ENCODE measurements at regions not wholly inside any gene's neighbourhood (a gene's known extent, or its start where the extent isn't known, plus 50 kb on each side); places are given as distances from the start of the nearest gene placed in this dataset.
A peak's percentile ranks its signal among the peaks of the same experiment; 100 is the strongest.

DNA sequence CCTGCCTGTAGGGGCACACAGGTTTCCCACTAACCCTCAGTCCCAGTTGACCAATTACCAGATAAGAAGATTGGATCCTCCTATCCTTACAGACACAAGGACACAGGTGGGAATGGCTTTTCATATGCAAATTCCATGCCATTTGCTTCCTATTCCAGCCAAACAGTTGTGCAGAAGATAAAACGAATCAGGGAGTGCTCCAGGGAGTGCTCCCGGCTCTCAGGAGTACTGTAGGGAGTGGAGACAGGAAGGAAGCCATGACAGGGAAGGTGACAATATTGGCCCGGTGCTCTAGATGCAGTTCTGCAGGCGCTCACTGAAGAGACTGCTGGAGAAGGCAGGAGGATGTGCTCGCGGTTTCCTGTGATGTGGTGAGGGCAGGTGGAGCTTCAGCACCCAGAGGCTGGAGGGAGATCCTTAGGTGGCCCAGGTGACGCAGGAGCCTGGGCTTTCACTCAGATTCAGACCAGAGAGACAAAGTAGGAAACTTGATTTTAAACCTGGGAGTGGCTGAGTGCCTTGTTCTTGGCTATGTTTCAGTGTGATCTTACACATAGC lies 260.0 kb downstream of the AUH start:
- FAIRE-seq (no peak), DNase-seq (ENCODE audit: low read depth) (no peak)
- TF ChIP-seq, protein P1, sequence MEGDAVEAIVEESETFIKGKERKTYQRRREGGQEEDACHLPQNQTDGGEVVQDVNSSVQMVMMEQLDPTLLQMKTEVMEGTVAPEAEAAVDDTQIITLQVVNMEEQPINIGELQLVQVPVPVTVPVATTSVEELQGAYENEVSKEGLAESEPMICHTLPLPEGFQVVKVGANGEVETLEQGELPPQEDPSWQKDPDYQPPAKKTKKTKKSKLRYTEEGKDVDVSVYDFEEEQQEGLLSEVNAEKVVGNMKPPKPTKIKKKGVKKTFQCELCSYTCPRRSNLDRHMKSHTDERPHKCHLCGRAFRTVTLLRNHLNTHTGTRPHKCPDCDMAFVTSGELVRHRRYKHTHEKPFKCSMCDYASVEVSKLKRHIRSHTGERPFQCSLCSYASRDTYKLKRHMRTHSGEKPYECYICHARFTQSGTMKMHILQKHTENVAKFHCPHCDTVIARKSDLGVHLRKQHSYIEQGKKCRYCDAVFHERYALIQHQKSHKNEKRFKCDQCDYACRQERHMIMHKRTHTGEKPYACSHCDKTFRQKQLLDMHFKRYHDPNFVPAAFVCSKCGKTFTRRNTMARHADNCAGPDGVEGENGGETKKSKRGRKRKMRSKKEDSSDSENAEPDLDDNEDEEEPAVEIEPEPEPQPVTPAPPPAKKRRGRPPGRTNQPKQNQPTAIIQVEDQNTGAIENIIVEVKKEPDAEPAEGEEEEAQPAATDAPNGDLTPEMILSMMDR (IDR thresholded peaks at IDR 0.05; ENCODE audit: insufficient read depth, low read length, severe bottlenecking) = no peak
- no peaks in the 10 kb centered on the region for H3K36me3 ChIP-seq (ENCODE audit: control insufficient read depth, insufficient read depth, low read length)
- peaks cover 1% of the 10 kb centered on the region for H3K27me3 ChIP-seq (ENCODE audit: control insufficient read depth, insufficient read depth, low read length)
- no peak overlapping the region for H3K4me3 ChIP-seq (ENCODE audit: low read depth, low read length)

DNA sequence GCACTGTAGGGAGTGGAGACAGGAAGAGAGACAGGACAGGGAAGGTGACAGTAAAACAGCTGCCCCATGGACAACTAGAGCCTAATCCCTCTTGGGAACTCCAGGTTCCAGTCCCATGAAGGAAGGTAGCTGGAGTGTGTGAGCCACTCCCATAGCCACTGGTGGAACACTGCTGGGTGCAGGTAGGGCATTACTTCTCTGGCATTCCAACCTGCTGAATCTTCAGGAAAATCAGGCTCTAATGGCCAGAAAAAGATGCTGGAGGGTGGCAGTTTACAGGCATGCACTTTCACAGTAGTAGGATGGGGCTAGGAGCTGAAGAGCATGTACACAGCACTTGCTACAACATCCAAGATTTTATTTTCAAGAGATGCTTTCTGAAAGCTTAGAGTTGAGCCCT lies 259.4 kb downstream of the AUH start:
- Histone ChIP-seq H3K4me3 (ENCODE audit: low read depth, low read length) (no peak overlapping the region), H3K27me3 (ENCODE audit: control insufficient read depth, insufficient read depth, low read length) (peaks cover 1% of the 10 kb centered on the region), H3K36me3 (ENCODE audit: control insufficient read depth, insufficient read depth, low read length) (no peaks in the 10 kb centered on the region)
- TF ChIP-seq, protein P1 (IDR thresholded peaks at IDR 0.05; ENCODE audit: insufficient read depth, low read length, severe bottlenecking) = no peak
- FAIRE-seq (no peak), DNase-seq (ENCODE audit: low read depth) (peak; percentile 16)

DNA sequence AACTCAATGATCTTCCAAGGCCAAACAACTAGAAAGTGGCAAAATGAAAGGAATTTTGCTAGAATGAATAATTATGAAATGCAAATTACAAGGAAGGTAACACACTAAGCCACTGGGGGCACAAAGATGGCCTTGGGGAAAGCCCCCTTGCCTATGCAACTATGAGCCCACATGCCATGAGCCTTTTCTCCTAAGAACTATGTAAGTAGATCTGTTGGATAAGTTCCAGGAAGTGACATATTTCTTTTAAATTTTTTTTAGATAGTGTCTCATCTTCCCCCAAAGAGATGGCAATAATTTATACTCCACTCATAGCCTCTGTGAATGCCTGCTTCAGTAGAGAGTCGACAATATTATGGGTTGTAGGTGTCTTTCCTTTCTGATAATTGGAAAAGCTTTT lies 257.8 kb downstream of the AUH start:
- FAIRE-seq = no peak
- peaks cover 1% of the 10 kb centered on the region for H3K27me3 ChIP-seq (ENCODE audit: control insufficient read depth, insufficient read depth, low read length)
- DNase-seq (ENCODE audit: low read depth) = no peak
- H3K36me3 ChIP-seq (ENCODE audit: control insufficient read depth, insufficient read depth, low read length) = no peaks in the 10 kb centered on the region
- no peak overlapping the region for H3K4me3 ChIP-seq (ENCODE audit: low read depth, low read length)
- TF ChIP-seq, protein P1 (IDR thresholded peaks at IDR 0.05; ENCODE audit: insufficient read depth, low read length, severe bottlenecking) = no peak

DNA sequence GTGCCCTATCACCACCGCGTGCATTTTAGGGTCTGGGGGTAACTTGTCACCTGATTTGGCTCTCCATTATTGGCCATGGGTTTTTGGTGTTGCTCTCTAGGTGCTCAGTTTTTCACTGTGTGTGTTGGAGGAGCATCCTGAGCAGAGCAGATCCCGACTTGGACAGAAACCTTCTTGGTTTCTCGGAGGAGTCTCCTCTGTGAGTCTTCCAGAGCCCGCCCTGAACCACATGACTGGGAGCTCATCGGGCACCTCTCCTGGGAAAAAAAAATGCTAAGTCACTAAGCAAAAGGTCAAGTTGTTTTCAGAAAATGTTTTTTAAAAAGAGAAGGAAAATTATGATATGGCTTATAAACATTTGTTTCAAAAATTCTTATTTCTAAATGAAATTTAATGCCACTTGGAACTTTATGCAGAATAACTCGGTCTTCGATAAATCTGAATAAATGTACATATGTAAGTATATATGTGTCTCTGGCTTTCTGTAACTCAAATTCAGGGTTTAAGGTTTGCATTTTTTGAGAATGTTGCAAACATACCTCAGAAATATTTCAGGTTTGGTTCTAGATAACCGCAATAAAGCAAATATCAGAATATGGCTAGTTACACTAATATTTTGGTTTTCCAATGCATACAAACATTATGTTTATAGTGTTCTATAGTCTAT lies 255.2 kb downstream of the AUH start:
- DNase-seq (ENCODE audit: low read depth) (no peak), FAIRE-seq (no peak)
- TF ChIP-seq, protein P1 (IDR thresholded peaks at IDR 0.05; ENCODE audit: insufficient read depth, low read length, severe bottlenecking) = no peak
- H3K36me3 ChIP-seq (ENCODE audit: control insufficient read depth, insufficient read depth, low read length) = no peaks in the 10 kb centered on the region
- no peak overlapping the region for H3K4me3 ChIP-seq (ENCODE audit: low read depth, low read length)
- H3K27me3 ChIP-seq (ENCODE audit: control insufficient read depth, insufficient read depth, low read length) = peaks cover 1% of the 10 kb centered on the region

DNA sequence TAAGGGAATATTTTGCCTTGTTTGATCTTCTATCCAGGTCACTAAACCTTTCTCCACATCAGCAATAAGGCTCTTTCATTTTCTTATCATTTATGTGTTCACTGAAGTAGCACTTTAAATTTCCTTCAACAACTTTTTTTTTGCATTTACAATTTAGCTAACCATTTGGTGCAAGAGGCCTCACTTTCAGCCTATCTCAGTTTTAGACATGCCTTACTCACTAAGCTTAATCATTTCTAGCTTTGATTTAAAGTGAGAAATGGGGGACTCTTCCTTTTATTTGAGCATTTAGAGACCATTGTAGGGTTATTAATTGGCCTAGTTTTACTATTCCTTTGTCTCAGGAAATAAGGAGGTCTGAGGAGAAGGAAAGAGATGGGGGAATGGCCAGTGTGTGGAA lies 250.5 kb downstream of the AUH start:
- Histone ChIP-seq H3K36me3 (ENCODE audit: control insufficient read depth, insufficient read depth, low read length) (no peaks in the 10 kb centered on the region), H3K4me3 (ENCODE audit: low read depth, low read length) (no peak overlapping the region), H3K27me3 (ENCODE audit: control insufficient read depth, insufficient read depth, low read length) (no peaks in the 10 kb centered on the region)
- DNase-seq (ENCODE audit: low read depth) (no peak), FAIRE-seq (no peak)
- TF ChIP-seq, protein P1 (IDR thresholded peaks at IDR 0.05; ENCODE audit: insufficient read depth, low read length, severe bottlenecking) = no peak

DNA sequence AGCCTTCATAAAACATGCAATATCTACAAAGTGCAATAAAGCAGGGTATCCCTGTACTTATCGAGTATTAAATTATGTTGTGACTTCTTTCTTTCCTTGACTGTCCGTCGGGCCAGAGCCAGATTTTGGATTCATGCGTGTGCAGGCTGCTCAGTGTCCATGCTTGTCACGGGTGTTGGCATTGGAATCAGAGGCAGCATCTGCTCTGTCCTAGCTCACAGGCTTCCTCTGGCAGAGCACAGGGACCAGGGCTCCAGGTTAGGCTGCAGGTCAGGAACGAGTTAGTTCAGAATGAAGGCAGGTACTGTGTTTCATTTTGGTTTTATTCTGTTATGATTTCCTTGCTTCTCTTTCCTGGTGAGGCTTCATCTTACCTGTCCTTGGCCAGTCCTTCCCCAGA lies 249.8 kb downstream of the AUH start:
- Histone ChIP-seq H3K4me3 (ENCODE audit: low read depth, low read length) (no peak overlapping the region), H3K27me3 (ENCODE audit: control insufficient read depth, insufficient read depth, low read length) (peaks cover 3% of the 10 kb centered on the region), H3K36me3 (ENCODE audit: control insufficient read depth, insufficient read depth, low read length) (no peaks in the 10 kb centered on the region)
- TF ChIP-seq, protein P1 (IDR thresholded peaks at IDR 0.05; ENCODE audit: insufficient read depth, low read length, severe bottlenecking) = no peak
- FAIRE-seq = no peak
- DNase-seq (ENCODE audit: low read depth) = no peak

Measured in bronchial epithelial cell (primary cell).